ENCODE measurements at regions not wholly inside any gene's neighbourhood (a gene's known extent, or its start where the extent isn't known, plus 50 kb on each side); places are given as distances from the start of the nearest gene placed in this dataset.

GRCh38 chr20:5696011-5696559 is 54.1 kb upstream of the SHLD1 start:
- no peak for DNase-seq
- peaks cover 0 to 13% (median 2%) of the 10 kb centered on the region in 11 donors for H3K9me3 Mint-ChIP-seq
- H3K4me3 Mint-ChIP-seq = no peak overlapping the region
- peaks cover 0 to 3% (median 3%) of the 10 kb centered on the region in 5 donors for H3K36me3 Mint-ChIP-seq
- H3K36me3 ChIP-seq (ENCODE audit: control insufficient read depth in 2 of 3, insufficient read depth in 3 of 3, low read length in 3 of 3) = no peaks in the 10 kb centered on the region
- no peak overlapping the region for H3K27ac ChIP-seq (ENCODE audit: low read depth, low read length)
- intact Hi-C loops (cut with micrococcal nuclease) = no loop called here
- no peaks in the 10 kb centered on the region for H3K27me3 ChIP-seq (ENCODE audit: control insufficient read depth in 2 of 2, insufficient read depth in 2 of 2, low read length in 2 of 2)
- ChIA-PET CTCF (no interaction called here), POLR2A (no interaction called here)
- no peak overlapping the region for H3K4me3 ChIP-seq (ENCODE audit: low read length)
- H3K4me1 ChIP-seq (ENCODE audit: control insufficient read depth in 2 of 2, insufficient read depth in 2 of 2, low read length in 2 of 2) = no peaks in the 10 kb centered on the region
- no peaks in the 10 kb centered on the region for H3K27me3 Mint-ChIP-seq
- H3K9me3 ChIP-seq (ENCODE audit: control insufficient read depth in 2 of 3, low read length in 3 of 3) = no peaks in the 10 kb centered on the region
- peaks cover 0 to 5% (median 0%) of the 10 kb centered on the region in 7 donors for H3K4me1 Mint-ChIP-seq
- H3K27ac Mint-ChIP-seq = no peak overlapping the region
- ATAC-seq = no peak

DNA sequence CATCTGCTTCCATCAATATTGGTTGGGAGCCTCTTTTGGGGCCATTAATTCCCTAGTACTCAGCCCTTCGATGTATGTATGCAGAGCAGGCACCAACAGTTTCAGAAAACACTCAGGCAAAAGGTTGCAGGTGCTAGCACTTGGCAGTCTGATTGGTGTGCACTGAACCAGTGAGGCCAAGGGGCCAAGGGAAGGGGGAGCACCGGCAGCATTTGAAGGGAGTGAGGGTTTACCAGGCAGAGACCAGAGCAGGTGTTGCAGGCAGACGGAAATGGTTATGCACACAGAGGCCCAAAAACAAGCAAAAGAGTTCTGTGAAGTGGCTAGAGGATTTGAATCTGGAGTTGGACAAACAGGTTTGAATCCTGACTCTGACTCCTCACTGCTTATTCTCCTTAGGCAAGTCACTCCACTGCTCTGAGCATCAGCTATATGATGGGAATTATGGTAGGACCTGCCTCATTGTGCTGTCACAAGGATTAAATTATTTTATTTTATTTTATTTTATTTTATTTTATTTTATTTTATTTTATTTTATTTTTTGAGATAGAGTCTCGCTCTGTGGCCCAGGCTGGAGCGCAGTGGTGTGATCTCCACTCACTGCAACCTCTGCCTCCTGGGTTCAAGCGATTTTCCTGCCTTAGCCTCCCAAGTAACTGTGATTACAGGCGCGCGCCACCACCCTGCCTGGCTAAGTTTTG is 58.1 kb upstream of the SHLD1 start:
- H3K27ac ChIP-seq (ENCODE audit: low read depth, low read length) = no peak overlapping the region
- ChIA-PET POLR2A (no interaction called here), CTCF (interaction anchor here (0.6 kb wide), 1 partner anchor 176 kb away, joined by 6 read pairs; no protein-coding TSS in a partner anchor)
- Mint-ChIP-seq H3K27me3 (no peaks in the 10 kb centered on the region), H3K4me3 (no peak overlapping the region), H3K27ac (peak overlapping the region in 4 of 9 donors; percentile 7 to 71 (median 40)), H3K4me1 (peaks cover 0 to 10% (median 3%) of the 10 kb centered on the region in 7 donors), H3K36me3 (peaks cover 0 to 3% (median 2%) of the 10 kb centered on the region in 5 donors), H3K9me3 (peaks cover 0 to 10% (median 2%) of the 10 kb centered on the region in 11 donors)
- H3K4me1 ChIP-seq (ENCODE audit: control insufficient read depth in 2 of 2, insufficient read depth in 2 of 2, low read length in 2 of 2) = no peaks in the 10 kb centered on the region
- no peaks in the 10 kb centered on the region for H3K36me3 ChIP-seq (ENCODE audit: control insufficient read depth in 2 of 3, insufficient read depth in 3 of 3, low read length in 3 of 3)
- H3K9me3 ChIP-seq (ENCODE audit: control insufficient read depth in 2 of 3, low read length in 3 of 3) = no peaks in the 10 kb centered on the region
- DNase-seq (peak in 3 of 9 donors; percentile 10 to 31 (median 12)), ATAC-seq (peak; percentile 34)
- no peaks in the 10 kb centered on the region for H3K27me3 ChIP-seq (ENCODE audit: control insufficient read depth in 2 of 2, insufficient read depth in 2 of 2, low read length in 2 of 2)
- intact Hi-C loops (cut with micrococcal nuclease) = no loop called here
- H3K4me3 ChIP-seq (ENCODE audit: low read length) = no peak overlapping the region

- H3K27me3 ChIP-seq (ENCODE audit: control insufficient read depth in 2 of 2, insufficient read depth in 2 of 2, low read length in 2 of 2) = no peaks in the 10 kb centered on the region
- no peaks in the 10 kb centered on the region for H3K4me1 ChIP-seq (ENCODE audit: control insufficient read depth in 2 of 2, insufficient read depth in 2 of 2, low read length in 2 of 2)
- H3K4me1 Mint-ChIP-seq = peaks cover 0 to 12% (median 3%) of the 10 kb centered on the region in 7 donors
- POLR2A ChIA-PET = no interaction called here
- H3K27me3 Mint-ChIP-seq = no peaks in the 10 kb centered on the region
- H3K9me3 Mint-ChIP-seq = no peaks in the 10 kb centered on the region
- H3K36me3 Mint-ChIP-seq = no peaks in the 10 kb centered on the region
- no peaks in the 10 kb centered on the region for H3K9me3 ChIP-seq (ENCODE audit: control insufficient read depth in 2 of 3, low read length in 3 of 3)
- H3K4me3 ChIP-seq (ENCODE audit: low read length) = no peak overlapping the region
- H3K27ac Mint-ChIP-seq = peak overlapping the region in 2 of 9 donors; percentile 26 to 33
- ATAC-seq = no peak
- H3K36me3 ChIP-seq (ENCODE audit: control insufficient read depth in 2 of 3, insufficient read depth in 3 of 3, low read length in 3 of 3) = no peaks in the 10 kb centered on the region
- DNase-seq = no peak
- no peak overlapping the region for H3K4me3 Mint-ChIP-seq
- intact Hi-C loops (cut with micrococcal nuclease) = no loop called here
- CTCF ChIA-PET = interaction anchor here (0.6 kb wide), 1 partner anchor 10 kb away, joined by 4 read pairs; no protein-coding TSS in a partner anchor
- no peak overlapping the region for H3K27ac ChIP-seq (ENCODE audit: low read depth, low read length)
Observed at GRCh38 chr20:5689463-5689862, 60.7 kb upstream of the SHLD1 start.

DNA sequence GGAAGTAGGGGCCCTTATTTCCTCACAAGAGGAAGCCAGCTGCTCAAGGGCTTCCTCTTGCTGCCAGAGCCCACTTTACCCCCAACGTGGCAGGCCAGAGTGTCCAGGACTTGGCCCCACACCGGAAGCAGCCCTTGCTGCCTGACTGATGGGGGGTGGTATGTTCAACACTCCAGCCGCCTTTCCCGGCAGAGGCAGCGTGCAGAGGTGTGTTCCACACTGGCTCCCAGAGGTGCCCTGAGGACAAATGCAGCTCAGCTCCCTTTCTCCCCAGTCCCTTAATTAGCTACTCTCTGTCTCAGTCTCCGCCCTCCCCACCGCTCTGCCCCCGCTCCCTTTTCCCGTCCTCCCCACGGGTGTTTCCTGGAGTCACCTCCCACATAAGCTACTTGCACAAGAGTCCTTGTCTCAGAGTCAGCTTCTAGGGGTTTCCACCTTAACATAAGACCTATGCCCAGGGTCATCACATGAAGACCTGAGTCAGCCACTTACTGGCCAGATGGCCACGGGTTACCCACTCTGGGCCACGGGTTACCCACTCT is 61.7 kb upstream of the SHLD1 start:
- intact Hi-C loops (cut with micrococcal nuclease) = no loop called here
- ATAC-seq (peak; percentile 40), DNase-seq (no peak)
- Histone ChIP-seq H3K27me3 (ENCODE audit: control insufficient read depth in 2 of 2, insufficient read depth in 2 of 2, low read length in 2 of 2) (no peaks in the 10 kb centered on the region), H3K4me3 (ENCODE audit: low read length) (no peak overlapping the region), H3K36me3 (ENCODE audit: control insufficient read depth in 2 of 3, insufficient read depth in 3 of 3, low read length in 3 of 3) (no peaks in the 10 kb centered on the region), H3K9me3 (ENCODE audit: control insufficient read depth in 2 of 3, low read length in 3 of 3) (no peaks in the 10 kb centered on the region), H3K27ac (ENCODE audit: low read depth, low read length) (no peak overlapping the region), H3K4me1 (ENCODE audit: control insufficient read depth in 2 of 2, insufficient read depth in 2 of 2, low read length in 2 of 2) (no peaks in the 10 kb centered on the region)
- POLR2A ChIA-PET = no interaction called here
- Mint-ChIP-seq H3K4me3 (no peak overlapping the region), H3K4me1 (peaks cover 0 to 12% (median 3%) of the 10 kb centered on the region in 7 donors), H3K27me3 (peaks cover 0 to 3% (median 0%) of the 10 kb centered on the region in 5 donors), H3K36me3 (no peaks in the 10 kb centered on the region), H3K27ac (no peak overlapping the region), H3K9me3 (no peaks in the 10 kb centered on the region)
- CTCF ChIA-PET = no interaction called here

- peak overlapping the region in 1 of 9 donors; percentile 4 for H3K27ac Mint-ChIP-seq
Observed at GRCh38 chr20:5687884-5688283, 62.3 kb upstream of the SHLD1 start.

GRCh38 chr20:5686384-5687105 is 63.7 kb upstream of the SHLD1 start:
- peaks cover 0 to 9% (median 0%) of the 10 kb centered on the region in 7 donors for H3K4me1 Mint-ChIP-seq
- CTCF ChIA-PET = no interaction called here
- ATAC-seq (no peak), DNase-seq (no peak)
- POLR2A ChIA-PET = interaction anchor here (0.6 kb wide), 1 partner anchor 93 kb away, joined by 9 read pairs; no protein-coding TSS in a partner anchor
- no peaks in the 10 kb centered on the region for H3K9me3 Mint-ChIP-seq
- H3K27me3 ChIP-seq (ENCODE audit: control insufficient read depth in 2 of 2, insufficient read depth in 2 of 2, low read length in 2 of 2) = no peaks in the 10 kb centered on the region
- no peaks in the 10 kb centered on the region for H3K4me1 ChIP-seq (ENCODE audit: control insufficient read depth in 2 of 2, insufficient read depth in 2 of 2, low read length in 2 of 2)
- H3K9me3 ChIP-seq (ENCODE audit: control insufficient read depth in 2 of 3, low read length in 3 of 3) = no peaks in the 10 kb centered on the region
- H3K36me3 ChIP-seq (ENCODE audit: control insufficient read depth in 2 of 3, insufficient read depth in 3 of 3, low read length in 3 of 3) = no peaks in the 10 kb centered on the region
- no peaks in the 10 kb centered on the region for H3K36me3 Mint-ChIP-seq
- no peak overlapping the region for H3K27ac ChIP-seq (ENCODE audit: low read depth, low read length)
- H3K27me3 Mint-ChIP-seq = peaks cover 0 to 3% (median 0%) of the 10 kb centered on the region in 5 donors
- no peak overlapping the region for H3K4me3 Mint-ChIP-seq
- H3K27ac Mint-ChIP-seq = peak overlapping the region in 2 of 9 donors; percentile 34 to 53
- H3K4me3 ChIP-seq (ENCODE audit: low read length) = no peak overlapping the region
- intact Hi-C loops (cut with micrococcal nuclease) = no loop called here

More at GRCh38 chr20:5687884-5688283, 62.3 kb upstream of the SHLD1 start:
- no peak overlapping the region for H3K4me3 Mint-ChIP-seq
- Histone ChIP-seq H3K36me3 (ENCODE audit: control insufficient read depth in 2 of 3, insufficient read depth in 3 of 3, low read length in 3 of 3) (no peaks in the 10 kb centered on the region), H3K4me1 (ENCODE audit: control insufficient read depth in 2 of 2, insufficient read depth in 2 of 2, low read length in 2 of 2) (no peaks in the 10 kb centered on the region), H3K27ac (ENCODE audit: low read depth, low read length) (no peak overlapping the region), H3K4me3 (ENCODE audit: low read length) (no peak overlapping the region), H3K27me3 (ENCODE audit: control insufficient read depth in 2 of 2, insufficient read depth in 2 of 2, low read length in 2 of 2) (no peaks in the 10 kb centered on the region), H3K9me3 (ENCODE audit: control insufficient read depth in 2 of 3, low read length in 3 of 3) (no peaks in the 10 kb centered on the region)
- no peaks in the 10 kb centered on the region for H3K36me3 Mint-ChIP-seq
- ChIA-PET CTCF (no interaction called here), POLR2A (no interaction called here)
- no peaks in the 10 kb centered on the region for H3K9me3 Mint-ChIP-seq
- H3K4me1 Mint-ChIP-seq = peaks cover 0 to 12% (median 3%) of the 10 kb centered on the region in 7 donors
- intact Hi-C loops (cut with micrococcal nuclease) = no loop called here
- peaks cover 0 to 3% (median 0%) of the 10 kb centered on the region in 5 donors for H3K27me3 Mint-ChIP-seq
- DNase-seq (no peak), ATAC-seq (no peak)

All from naive thymus-derived CD4-positive, alpha-beta T cell (primary cell).